Esophagus squamous epithelium (tissue), 4 donors: ENCODE measurements at regions not wholly inside any gene's neighbourhood (a gene's known extent, or its start where the extent isn't known, plus 50 kb on each side); places are given as distances from the start of the nearest gene placed in this dataset.

Experiments used
- CTCF ChIP-seq, 6 experiments: fragments of 450-650 bp in 4 of 6; fragments of 200-600 bp in 2 of 6; sonication (generic) in 2 of 6; IDR thresholded peaks; one replicate each; pipeline ENCODE4 v1.5.1; 2016 to 2019; ENCODE audit warnings: antibody characterized with exemption in 6 of 6, mild to moderate bottlenecking in 4 of 6, moderate library complexity in 4 of 6
- POLR2A ChIP-seq, 4 donors: fragments of 450-650 bp; IDR thresholded peaks; one replicate each; pipeline ENCODE4 v1.6.1; 2017; ENCODE audit warnings: antibody characterized with exemption in 4 of 4, mild to moderate bottlenecking in 4 of 4, moderate library complexity in 3 of 4

- no peak for TF ChIP-seq CTCF (IDR thresholded peaks at IDR 0.05)
- TF ChIP-seq POLR2A (IDR thresholded peaks at IDR 0.05) = no peak
These were observed 71.1 kb downstream of the IER5 start for GRCh38 chr1:181159451-181160140.
